ENCODE measurements at regions not wholly inside any gene's neighbourhood (a gene's known extent, or its start where the extent isn't known, plus 50 kb on each side); places are given as distances from the start of the nearest gene placed in this dataset.

DNA sequence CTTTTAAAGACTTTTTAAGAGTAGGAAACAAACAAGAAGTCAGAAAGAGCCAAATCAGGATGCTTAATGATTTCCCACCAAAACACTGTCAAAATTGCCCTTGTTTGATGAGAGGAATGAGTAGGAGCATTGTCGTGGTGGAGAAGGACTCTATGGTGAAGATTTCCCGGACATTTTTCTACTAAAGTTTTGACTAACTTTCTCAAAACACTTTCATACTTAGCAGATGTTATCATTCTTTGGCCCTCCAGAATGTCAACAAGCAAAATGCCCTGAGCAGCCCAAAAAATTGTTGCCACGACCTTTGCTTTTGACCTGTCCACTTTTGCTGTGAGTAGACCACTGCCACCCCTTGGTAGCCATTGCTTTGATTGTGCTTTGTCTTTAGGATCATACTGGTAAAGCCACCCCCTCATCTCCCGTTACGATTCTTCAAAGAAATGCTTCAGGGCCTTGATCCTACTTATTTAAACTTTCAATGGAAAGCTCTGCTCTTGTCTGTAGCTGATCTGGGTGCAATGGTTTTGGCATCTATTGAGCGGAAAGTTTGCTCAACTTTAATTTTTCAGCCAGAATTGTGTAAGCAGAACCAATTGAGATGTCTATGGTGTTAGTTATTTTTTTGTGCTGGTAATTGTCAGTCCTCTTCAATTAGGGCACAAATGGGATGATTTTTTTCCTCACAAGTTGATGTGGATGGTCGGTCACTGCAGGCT is 67.2 kb downstream of the ADM start (continued):
- TF ChIP-seq CEBPB (IDR thresholded peaks at IDR 0.05; ENCODE audit: low read depth, low read length), result no peak
